HL-60 (cell line): ENCODE measurements at regions not wholly inside any gene's neighbourhood (a gene's known extent, or its start where the extent isn't known, plus 50 kb on each side); places are given as distances from the start of the nearest gene placed in this dataset.

Experiments
- CTCF ChIP-seq: IDR thresholded peaks from one replicate; pipeline ENCODE4 v1.5.1; 2011; ENCODE audit warnings: low read length, control low read depth, inconsistent platforms; ENCODE audit not compliant: insufficient read depth
- GABPA ChIP-seq: IDR thresholded peaks from 2 replicates; pipeline ENCODE4 v1.6.1; 2012; ENCODE audit warnings: low read depth
- POLR2AphosphoS5 ChIP-seq: IDR thresholded peaks from 2 replicates; pipeline ENCODE4 v1.6.1; 2012; ENCODE audit warnings: low read depth
- TF ChIP-seq, protein P1 (sequence below): IDR thresholded peaks from 2 replicates; pipeline ENCODE4 v1.6.1; 2012; ENCODE audit warnings: low read depth; ENCODE audit not compliant: insufficient replicate concordance

DNA sequence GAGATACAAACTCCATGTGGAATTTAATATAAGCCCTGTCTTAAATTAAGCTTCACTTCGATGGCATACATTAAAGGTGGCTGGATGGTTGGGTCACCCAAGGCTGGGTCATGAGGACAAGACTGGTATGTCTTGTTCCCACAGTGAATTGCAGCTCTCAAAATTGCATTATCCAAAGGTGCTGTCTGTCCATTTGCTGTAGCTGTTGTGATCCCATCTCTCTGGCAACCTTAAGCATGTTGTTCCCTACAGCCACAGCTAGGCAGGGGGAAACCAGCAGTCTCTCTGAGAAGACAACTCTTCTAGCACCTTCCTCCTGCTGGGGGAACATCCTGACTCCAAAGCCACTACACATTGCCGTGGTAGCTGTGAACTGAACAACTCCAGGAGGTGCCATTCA is 187.0 kb downstream of the NUAK1 start:
- no peak for TF ChIP-seq CTCF
- TF ChIP-seq, protein P1, sequence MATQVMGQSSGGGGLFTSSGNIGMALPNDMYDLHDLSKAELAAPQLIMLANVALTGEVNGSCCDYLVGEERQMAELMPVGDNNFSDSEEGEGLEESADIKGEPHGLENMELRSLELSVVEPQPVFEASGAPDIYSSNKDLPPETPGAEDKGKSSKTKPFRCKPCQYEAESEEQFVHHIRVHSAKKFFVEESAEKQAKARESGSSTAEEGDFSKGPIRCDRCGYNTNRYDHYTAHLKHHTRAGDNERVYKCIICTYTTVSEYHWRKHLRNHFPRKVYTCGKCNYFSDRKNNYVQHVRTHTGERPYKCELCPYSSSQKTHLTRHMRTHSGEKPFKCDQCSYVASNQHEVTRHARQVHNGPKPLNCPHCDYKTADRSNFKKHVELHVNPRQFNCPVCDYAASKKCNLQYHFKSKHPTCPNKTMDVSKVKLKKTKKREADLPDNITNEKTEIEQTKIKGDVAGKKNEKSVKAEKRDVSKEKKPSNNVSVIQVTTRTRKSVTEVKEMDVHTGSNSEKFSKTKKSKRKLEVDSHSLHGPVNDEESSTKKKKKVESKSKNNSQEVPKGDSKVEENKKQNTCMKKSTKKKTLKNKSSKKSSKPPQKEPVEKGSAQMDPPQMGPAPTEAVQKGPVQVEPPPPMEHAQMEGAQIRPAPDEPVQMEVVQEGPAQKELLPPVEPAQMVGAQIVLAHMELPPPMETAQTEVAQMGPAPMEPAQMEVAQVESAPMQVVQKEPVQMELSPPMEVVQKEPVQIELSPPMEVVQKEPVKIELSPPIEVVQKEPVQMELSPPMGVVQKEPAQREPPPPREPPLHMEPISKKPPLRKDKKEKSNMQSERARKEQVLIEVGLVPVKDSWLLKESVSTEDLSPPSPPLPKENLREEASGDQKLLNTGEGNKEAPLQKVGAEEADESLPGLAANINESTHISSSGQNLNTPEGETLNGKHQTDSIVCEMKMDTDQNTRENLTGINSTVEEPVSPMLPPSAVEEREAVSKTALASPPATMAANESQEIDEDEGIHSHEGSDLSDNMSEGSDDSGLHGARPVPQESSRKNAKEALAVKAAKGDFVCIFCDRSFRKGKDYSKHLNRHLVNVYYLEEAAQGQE, result no peak
- TF ChIP-seq POLR2AphosphoS5, result no peak
- no peak for TF ChIP-seq GABPA
